ENCODE measurements at regions not wholly inside any gene's neighbourhood (a gene's known extent, or its start where the extent isn't known, plus 50 kb on each side); places are given as distances from the start of the nearest gene placed in this dataset.
A peak's percentile ranks its signal among the peaks of the same experiment; 100 is the strongest.
"Not testable (repeated sequence)": the region's sequence is repeated elsewhere in the genome, so short reads cannot be mapped to it uniquely, and the experiment has no call there.

GRCh38 chr2:105691947-105692390 is 52.7 kb upstream of the NCK2 start:
- no peak for DNase-seq (ENCODE audit: low read depth)

GRCh38 chr2:105690566-105690965 is 54.1 kb upstream of the NCK2 start:
- DNase-seq (ENCODE audit: low read depth) = no peak

- DNase-seq (ENCODE audit: low read depth) = no peak
Observed at GRCh38 chr2:105689484-105689883, 55.2 kb upstream of the NCK2 start.

GRCh38 chr2:105688946-105689345 is 55.8 kb upstream of the NCK2 start:
- DNase-seq (ENCODE audit: low read depth) = no peak

- DNase-seq (ENCODE audit: low read depth) = no peak
Observed at GRCh38 chr2:105686588-105686987, 58.1 kb upstream of the NCK2 start.

- DNase-seq (ENCODE audit: low read depth) = no peak
Observed at GRCh38 chr2:105683011-105683492, 61.7 kb upstream of the NCK2 start.

GRCh38 chr2:105682401-105682800 is 62.3 kb upstream of the NCK2 start:
- DNase-seq (ENCODE audit: low read depth) = no peak

- no peak for DNase-seq (ENCODE audit: low read depth)
Observed at GRCh38 chr2:105681927-105682326, 62.8 kb upstream of the NCK2 start.

GRCh38 chr2:105680357-105680756 is 64.4 kb upstream of the NCK2 start:
- no peak for DNase-seq (ENCODE audit: low read depth)

GRCh38 chr2:105678346-105678745 is 66.4 kb upstream of the NCK2 start:
- DNase-seq (ENCODE audit: low read depth) = no peak

- DNase-seq (ENCODE audit: low read depth) = no peak
Observed at GRCh38 chr2:105677901-105678300, 66.8 kb upstream of the NCK2 start.

GRCh38 chr2:105675841-105676240 is 68.9 kb upstream of the NCK2 start:
- DNase-seq (ENCODE audit: low read depth) = no peak

GRCh38 chr2:105674859-105675541 is 69.7 kb upstream of the NCK2 start:
- DNase-seq (ENCODE audit: low read depth) = no peak

- DNase-seq (ENCODE audit: low read depth) = no peak
Observed at GRCh38 chr2:105674401-105674800, 70.3 kb upstream of the NCK2 start.

GRCh38 chr2:105671156-105671555 is 73.6 kb upstream of the NCK2 start:
- peak; percentile 57 for DNase-seq (ENCODE audit: low read depth)

- no peak for DNase-seq (ENCODE audit: low read depth)
Observed at GRCh38 chr2:105669384-105669891, 75.3 kb upstream of the NCK2 start.

GRCh38 chr2:105665480-105665879 is 79.2 kb upstream of the NCK2 start:
- no peak for DNase-seq (ENCODE audit: low read depth)

- no peak for DNase-seq (ENCODE audit: low read depth)
Observed at GRCh38 chr2:105660489-105660888, 84.2 kb upstream of the NCK2 start.

- not testable (repeated sequence) for DNase-seq (ENCODE audit: low read depth)
Observed at GRCh38 chr2:105655723-105656606, 88.7 kb upstream of the NCK2 start.

GRCh38 chr2:105655244-105655643 is 89.5 kb upstream of the NCK2 start:
- no peak for DNase-seq (ENCODE audit: low read depth)

- DNase-seq (ENCODE audit: low read depth) = no peak
Observed at GRCh38 chr2:105654474-105655004, 90.2 kb upstream of the NCK2 start.

- no peak for DNase-seq (ENCODE audit: low read depth)
Observed at GRCh38 chr2:105653302-105653701, 91.4 kb upstream of the NCK2 start.
